Right lobe of liver (tissue), 4 donors: ENCODE measurements at regions not wholly inside any gene's neighbourhood (a gene's known extent, or its start where the extent isn't known, plus 50 kb on each side); places are given as distances from the start of the nearest gene placed in this dataset.

Experiments
- CTCF ChIP-seq, 4 donors: fragments of 200-600 bp in 3 of 4; fragments of 450-650 bp in 1 of 4; IDR thresholded peaks; one replicate each; pipeline versions ENCODE4 v1.5.1 to v1.8.0; 2016 to 2022; ENCODE audit warnings: antibody characterized with exemption in 4 of 4, mild to moderate bottlenecking in 2 of 4
- POLR2A ChIP-seq: fragments of 450-650 bp; IDR thresholded peaks from one replicate; pipeline ENCODE4 v1.6.1; 2017; ENCODE audit warnings: antibody characterized with exemption, mild to moderate bottlenecking
- donor health status: DM: no; HTN: no; CAD: no.
- donor health status: DM: no; HTN: no; CAD: no.
- donor health status: DM: no; HTN: yes; CAD: no.

- TF ChIP-seq CTCF (IDR thresholded peaks at IDR 0.05) = peak; percentile 98 to 100 (median 99)
- no peak for TF ChIP-seq POLR2A
Observed at GRCh38 chr14:101628471-101628966, 67.2 kb downstream of the DIO3 start.
